ENCODE measurements at regions not wholly inside any gene's neighbourhood (a gene's known extent, or its start where the extent isn't known, plus 50 kb on each side); places are given as distances from the start of the nearest gene placed in this dataset.

- TF ChIP-seq CTCF (IDR thresholded peaks at IDR 0.05; ENCODE audit: unreplicated experiment in 3 of 3): no peak
- no peaks in the 10 kb centered on the region for H3K36me3 Mint-ChIP-seq (ENCODE audit: low read depth)
- no peaks in the 10 kb centered on the region for H3K27me3 Mint-ChIP-seq (ENCODE audit: low read depth)
- peaks cover 2% of the 10 kb centered on the region for H3K9me3 Mint-ChIP-seq
- H3K27ac Mint-ChIP-seq: no peak overlapping the region
- peaks cover 8% of the 10 kb centered on the region for H3K4me1 Mint-ChIP-seq
- H3K4me3 Mint-ChIP-seq: no peak overlapping the region
These were observed 684.4 kb downstream of the ZEB2 start for GRCh38 chr2:143835481-143835880.

- Mint-ChIP-seq H3K27ac (no peak overlapping the region), H3K4me3 (no peak overlapping the region), H3K9me3 (no peaks in the 10 kb centered on the region), H3K4me1 (no peaks in the 10 kb centered on the region), H3K27me3 (ENCODE audit: low read depth) (no peaks in the 10 kb centered on the region), H3K36me3 (ENCODE audit: low read depth) (no peaks in the 10 kb centered on the region)
- no peak for TF ChIP-seq CTCF (IDR thresholded peaks at IDR 0.05; ENCODE audit: unreplicated experiment in 3 of 3)
These were observed 686.8 kb downstream of the ZEB2 start for GRCh38 chr2:143833015-143833660.

- Mint-ChIP-seq H3K27me3 (ENCODE audit: low read depth) (no peaks in the 10 kb centered on the region), H3K36me3 (ENCODE audit: low read depth) (no peaks in the 10 kb centered on the region), H3K27ac (no peak overlapping the region), H3K9me3 (no peaks in the 10 kb centered on the region), H3K4me1 (peaks cover 6% of the 10 kb centered on the region), H3K4me3 (no peak overlapping the region)
- no peak for TF ChIP-seq CTCF (IDR thresholded peaks at IDR 0.05; ENCODE audit: unreplicated experiment in 3 of 3)
These were observed 689.4 kb downstream of the ZEB2 start for GRCh38 chr2:143830476-143830875.

GRCh38 chr2:143828763-143829537 lies 691.0 kb downstream of the ZEB2 start:
- no peak overlapping the region for H3K27ac Mint-ChIP-seq
- no peak overlapping the region for H3K4me3 Mint-ChIP-seq
- no peak for TF ChIP-seq CTCF (IDR thresholded peaks at IDR 0.05; ENCODE audit: unreplicated experiment in 3 of 3)
- H3K36me3 Mint-ChIP-seq (ENCODE audit: low read depth): no peaks in the 10 kb centered on the region
- H3K27me3 Mint-ChIP-seq (ENCODE audit: low read depth): no peaks in the 10 kb centered on the region
- H3K9me3 Mint-ChIP-seq: no peaks in the 10 kb centered on the region
- H3K4me1 Mint-ChIP-seq: peaks cover 19% of the 10 kb centered on the region

GRCh38 chr2:143824791-143825190 lies 695.1 kb downstream of the ZEB2 start:
- no peak for TF ChIP-seq CTCF (IDR thresholded peaks at IDR 0.05; ENCODE audit: unreplicated experiment in 3 of 3)
- Mint-ChIP-seq H3K27me3 (ENCODE audit: low read depth) (no peaks in the 10 kb centered on the region), H3K9me3 (no peaks in the 10 kb centered on the region), H3K27ac (peak overlapping the region; percentile 71 to 89 (median 75)), H3K4me3 (no peak overlapping the region), H3K36me3 (ENCODE audit: low read depth) (no peaks in the 10 kb centered on the region), H3K4me1 (peaks cover 56% of the 10 kb centered on the region)
